IgD-negative memory B cell (primary cell): ENCODE measurements at regions not wholly inside any gene's neighbourhood (a gene's known extent, or its start where the extent isn't known, plus 50 kb on each side); places are given as distances from the start of the nearest gene placed in this dataset.
"Not testable (repeated sequence)": the region's sequence is repeated elsewhere in the genome, so short reads cannot be mapped to it uniquely, and the experiment has no call there.

Experiments used
- H3K27ac Mint-ChIP-seq, 3 donors: one replicate each; pipeline ENCODE4 v1.8.0; 2020 to 2022; ENCODE audit warnings: mild to moderate bottlenecking in 3 of 3, mixed read lengths in 3 of 3, moderate library complexity in 1 of 3
- H3K27me3 Mint-ChIP-seq: one replicate; pipeline ENCODE4 v1.8.0; 2021; ENCODE audit warnings: mixed read lengths
- H3K36me3 Mint-ChIP-seq: one replicate; pipeline ENCODE4 v1.8.0; 2020; ENCODE audit warnings: mild to moderate bottlenecking, mixed read lengths
- H3K4me1 Mint-ChIP-seq, 3 donors: one replicate each; pipeline ENCODE4 v1.8.0; 2020 to 2022; ENCODE audit warnings: mixed read lengths in 3 of 3, mild to moderate bottlenecking in 1 of 3
- H3K4me3 Mint-ChIP-seq, 4 donors: one replicate each; pipeline ENCODE4 v1.8.0; 2020 to 2022; ENCODE audit warnings: mild to moderate bottlenecking in 4 of 4, mixed read lengths in 4 of 4, moderate library complexity in 3 of 4
- H3K9me3 Mint-ChIP-seq, 3 donors: one replicate each; pipeline ENCODE4 v1.8.0; 2020 to 2021; ENCODE audit warnings: mixed read lengths in 3 of 3, mild to moderate bottlenecking in 1 of 3

GRCh38 chr7:142485617-142486226 lies 227.9 kb upstream of the PRSS58 start:
- Mint-ChIP-seq H3K9me3 (no peaks in the 10 kb centered on the region), H3K36me3 (peaks cover 3% of the 10 kb centered on the region), H3K4me1 (peaks cover 7 to 15% (median 8%) of the 10 kb centered on the region in 3 donors), H3K4me3 (no peak overlapping the region), H3K27ac (peak overlapping the region in 1 of 3 donors; percentile 11), H3K27me3 (peaks cover 13% of the 10 kb centered on the region)

- H3K27ac Mint-ChIP-seq, result no peak overlapping the region
Measured at GRCh38 chr7:142483659-142484317, 225.9 kb upstream of the PRSS58 start.

GRCh38 chr7:142482891-142483658 lies 225.2 kb upstream of the PRSS58 start:
- Mint-ChIP-seq H3K9me3 (no peaks in the 10 kb centered on the region), H3K4me3 (peak overlapping the region in 1 of 4 donors; percentile 20), H3K27me3 (peaks cover 16% of the 10 kb centered on the region), H3K4me1 (peaks cover 9 to 19% (median 12%) of the 10 kb centered on the region in 3 donors), H3K27ac (no peak overlapping the region), H3K36me3 (peaks cover 3% of the 10 kb centered on the region)

More at GRCh38 chr7:142483659-142484317, 225.9 kb upstream of the PRSS58 start:
- Mint-ChIP-seq H3K4me1 (peaks cover 7 to 15% (median 8%) of the 10 kb centered on the region in 3 donors), H3K27me3 (peaks cover 16% of the 10 kb centered on the region), H3K4me3 (peak overlapping the region in 1 of 4 donors; percentile 60), H3K36me3 (peaks cover 3% of the 10 kb centered on the region), H3K9me3 (no peaks in the 10 kb centered on the region)

GRCh38 chr7:142481548-142481947 lies 223.7 kb upstream of the PRSS58 start:
- Mint-ChIP-seq H3K9me3 (no peaks in the 10 kb centered on the region), H3K4me1 (peaks cover 3 to 12% (median 12%) of the 10 kb centered on the region in 3 donors), H3K4me3 (no peak overlapping the region), H3K27ac (no peak overlapping the region), H3K36me3 (peaks cover 4% of the 10 kb centered on the region), H3K27me3 (peaks cover 12% of the 10 kb centered on the region)

GRCh38 chr7:142478479-142479220 lies 220.8 kb upstream of the PRSS58 start:
- Mint-ChIP-seq H3K27me3 (peaks cover 9% of the 10 kb centered on the region), H3K9me3 (no peaks in the 10 kb centered on the region), H3K36me3 (peaks cover 1% of the 10 kb centered on the region), H3K27ac (no peak overlapping the region), H3K4me3 (no peak overlapping the region), H3K4me1 (peaks cover 3 to 12% (median 12%) of the 10 kb centered on the region in 3 donors)

- not testable (repeated sequence) for H3K4me1 Mint-ChIP-seq, H3K9me3 Mint-ChIP-seq, H3K36me3 Mint-ChIP-seq, H3K27ac Mint-ChIP-seq, H3K4me3 Mint-ChIP-seq
- peaks cover 11% of the 10 kb centered on the region for H3K27me3 Mint-ChIP-seq
Measured at GRCh38 chr7:142477801-142478200, 219.9 kb upstream of the PRSS58 start.

- Mint-ChIP-seq H3K36me3 (peaks cover 1% of the 10 kb centered on the region), H3K27me3 (peaks cover 11% of the 10 kb centered on the region), H3K9me3 (no peaks in the 10 kb centered on the region), H3K27ac (no peak overlapping the region), H3K4me3 (no peak overlapping the region), H3K4me1 (peaks cover 4 to 9% (median 6%) of the 10 kb centered on the region in 3 donors)
Measured at GRCh38 chr7:142477079-142477651, 219.3 kb upstream of the PRSS58 start.

- Mint-ChIP-seq H3K4me1 (peaks cover 4 to 9% (median 6%) of the 10 kb centered on the region in 3 donors), H3K36me3 (peaks cover 1% of the 10 kb centered on the region), H3K9me3 (no peaks in the 10 kb centered on the region), H3K27ac (no peak overlapping the region), H3K27me3 (peaks cover 16% of the 10 kb centered on the region), H3K4me3 (no peak overlapping the region)
Measured at GRCh38 chr7:142476077-142476476, 218.2 kb upstream of the PRSS58 start.

GRCh38 chr7:142471820-142472219 lies 214.0 kb upstream of the PRSS58 start:
- H3K27me3 Mint-ChIP-seq, result peaks cover 28% of the 10 kb centered on the region
- H3K27ac Mint-ChIP-seq, result peak overlapping the region in 1 of 3 donors; percentile 25
- peaks cover 0 to 5% (median 2%) of the 10 kb centered on the region in 3 donors for H3K4me1 Mint-ChIP-seq
- H3K4me3 Mint-ChIP-seq, result no peak overlapping the region
- no peaks in the 10 kb centered on the region for H3K9me3 Mint-ChIP-seq
- H3K36me3 Mint-ChIP-seq, result no peaks in the 10 kb centered on the region

- Mint-ChIP-seq H3K27me3 (peaks cover 33% of the 10 kb centered on the region), H3K4me3 (no peak overlapping the region), H3K9me3 (peaks cover 0 to 2% (median 0%) of the 10 kb centered on the region in 3 donors), H3K36me3 (no peaks in the 10 kb centered on the region), H3K27ac (no peak overlapping the region), H3K4me1 (peaks cover 0 to 5% (median 2%) of the 10 kb centered on the region in 3 donors)
Measured at GRCh38 chr7:142470544-142470830, 212.6 kb upstream of the PRSS58 start.

GRCh38 chr7:142469696-142470543 lies 212.1 kb upstream of the PRSS58 start:
- Mint-ChIP-seq H3K9me3 (peaks cover 0 to 2% (median 0%) of the 10 kb centered on the region in 3 donors), H3K27me3 (peaks cover 35% of the 10 kb centered on the region), H3K4me1 (peaks cover 0 to 5% (median 2%) of the 10 kb centered on the region in 3 donors), H3K36me3 (no peaks in the 10 kb centered on the region), H3K4me3 (no peak overlapping the region), H3K27ac (no peak overlapping the region)

GRCh38 chr7:142468871-142469665 lies 211.2 kb upstream of the PRSS58 start:
- peaks cover 0 to 5% (median 2%) of the 10 kb centered on the region in 3 donors for H3K4me1 Mint-ChIP-seq
- H3K9me3 Mint-ChIP-seq, result peaks cover 0 to 2% (median 0%) of the 10 kb centered on the region in 3 donors
- H3K27me3 Mint-ChIP-seq, result peaks cover 35% of the 10 kb centered on the region
- H3K27ac Mint-ChIP-seq, result no peak overlapping the region
- H3K36me3 Mint-ChIP-seq, result no peaks in the 10 kb centered on the region
- H3K4me3 Mint-ChIP-seq, result no peak overlapping the region

GRCh38 chr7:142467056-142467655 lies 209.3 kb upstream of the PRSS58 start:
- not testable (repeated sequence) for H3K27ac Mint-ChIP-seq, H3K4me3 Mint-ChIP-seq, H3K36me3 Mint-ChIP-seq

More at GRCh38 chr7:142467056-142467655, 209.3 kb upstream of the PRSS58 start:
- not testable (repeated sequence) for H3K9me3 Mint-ChIP-seq, H3K4me1 Mint-ChIP-seq
- H3K27me3 Mint-ChIP-seq, result peaks cover 36% of the 10 kb centered on the region
